ENCODE measurements at regions not wholly inside any gene's neighbourhood (a gene's known extent, or its start where the extent isn't known, plus 50 kb on each side); places are given as distances from the start of the nearest gene placed in this dataset.

DNA sequence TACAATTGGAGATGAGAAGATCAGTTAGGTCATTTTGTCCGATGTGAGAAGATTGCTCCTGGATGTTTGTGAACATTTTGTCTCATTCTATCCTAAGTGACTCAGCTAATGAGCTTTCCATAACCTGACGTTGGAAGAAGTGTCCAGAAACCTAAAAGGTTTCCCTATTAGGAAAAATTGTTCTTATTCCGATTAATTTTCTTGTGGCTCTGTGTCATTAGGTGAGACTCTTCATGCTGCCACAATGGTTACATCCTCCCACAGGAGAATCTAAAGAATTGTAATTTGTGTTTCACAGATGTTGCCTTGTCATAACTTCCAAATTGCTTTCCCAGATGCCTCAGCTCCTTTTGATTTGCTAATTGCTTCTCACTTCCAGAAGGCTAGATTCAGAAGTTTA lies 261.0 kb upstream of the APCDD1 start:
- H3K27me3 Mint-ChIP-seq = no peaks in the 10 kb centered on the region
- H3K27me3 ChIP-seq (ENCODE audit: control insufficient read depth in 1 of 2, insufficient read depth in 2 of 2, low read length in 2 of 2) = no peaks in the 10 kb centered on the region
- intact Hi-C loops (cut with DNase I, micrococcal nuclease) = no loop called here
- no peaks in the 10 kb centered on the region for H3K9me3 Mint-ChIP-seq
- POLR2A ChIA-PET = no interaction called here
- no peak overlapping the region for H3K4me3 ChIP-seq (ENCODE audit: low read length)
- no peak overlapping the region for H3K4me3 Mint-ChIP-seq
- TF ChIP-seq, protein P1, sequence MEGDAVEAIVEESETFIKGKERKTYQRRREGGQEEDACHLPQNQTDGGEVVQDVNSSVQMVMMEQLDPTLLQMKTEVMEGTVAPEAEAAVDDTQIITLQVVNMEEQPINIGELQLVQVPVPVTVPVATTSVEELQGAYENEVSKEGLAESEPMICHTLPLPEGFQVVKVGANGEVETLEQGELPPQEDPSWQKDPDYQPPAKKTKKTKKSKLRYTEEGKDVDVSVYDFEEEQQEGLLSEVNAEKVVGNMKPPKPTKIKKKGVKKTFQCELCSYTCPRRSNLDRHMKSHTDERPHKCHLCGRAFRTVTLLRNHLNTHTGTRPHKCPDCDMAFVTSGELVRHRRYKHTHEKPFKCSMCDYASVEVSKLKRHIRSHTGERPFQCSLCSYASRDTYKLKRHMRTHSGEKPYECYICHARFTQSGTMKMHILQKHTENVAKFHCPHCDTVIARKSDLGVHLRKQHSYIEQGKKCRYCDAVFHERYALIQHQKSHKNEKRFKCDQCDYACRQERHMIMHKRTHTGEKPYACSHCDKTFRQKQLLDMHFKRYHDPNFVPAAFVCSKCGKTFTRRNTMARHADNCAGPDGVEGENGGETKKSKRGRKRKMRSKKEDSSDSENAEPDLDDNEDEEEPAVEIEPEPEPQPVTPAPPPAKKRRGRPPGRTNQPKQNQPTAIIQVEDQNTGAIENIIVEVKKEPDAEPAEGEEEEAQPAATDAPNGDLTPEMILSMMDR (IDR thresholded peaks at IDR 0.05) = no peak
- DNase-seq (no peak), ATAC-seq (ENCODE audit: poor library complexity) (no peak)
- H3K36me3 Mint-ChIP-seq (ENCODE audit: low read depth) = no peaks in the 10 kb centered on the region
- no peak overlapping the region for H3K27ac Mint-ChIP-seq
- no peaks in the 10 kb centered on the region for H3K36me3 ChIP-seq (ENCODE audit: insufficient read depth, low read length)
- CTCF ChIA-PET = no interaction called here
- peaks cover 0 to 4% of the 10 kb centered on the region in 2 experiments for H3K9me3 ChIP-seq (ENCODE audit: control insufficient read depth in 1 of 2, insufficient read depth in 1 of 2, low read length in 2 of 2)
- H3K27ac ChIP-seq (ENCODE audit: low read depth in 1 of 2, low read length in 2 of 2) = no peak overlapping the region
- H3K4me1 Mint-ChIP-seq (ENCODE audit: low read depth) = no peaks in the 10 kb centered on the region
- H3K4me1 ChIP-seq (ENCODE audit: insufficient read depth, low read length) = no peaks in the 10 kb centered on the region

DNA sequence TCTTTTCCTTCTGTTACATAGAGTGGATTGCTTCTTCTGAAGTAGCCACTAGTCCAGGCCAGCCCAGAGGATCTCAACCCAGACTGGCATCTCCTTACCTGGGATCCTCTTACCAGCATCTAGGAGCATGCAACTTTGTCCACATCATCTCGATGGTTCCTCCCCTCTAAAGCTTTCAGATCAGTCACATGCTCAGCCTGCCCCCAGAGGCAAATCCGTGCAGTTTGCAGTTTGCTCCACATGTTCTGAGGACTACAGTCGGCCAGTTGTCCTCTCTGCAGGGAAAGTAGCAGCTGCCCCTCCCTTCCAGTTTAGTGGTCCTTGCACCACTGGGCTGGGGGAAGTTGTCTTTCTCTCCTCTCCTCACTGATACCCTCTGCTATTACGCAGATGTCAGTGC lies 259.8 kb upstream of the APCDD1 start:
- TF ChIP-seq, protein P1 (IDR thresholded peaks at IDR 0.05) = no peak
- no peak overlapping the region for H3K27ac ChIP-seq (ENCODE audit: low read depth in 1 of 2, low read length in 2 of 2)
- no peaks in the 10 kb centered on the region for H3K4me1 ChIP-seq (ENCODE audit: insufficient read depth, low read length)
- Mint-ChIP-seq H3K9me3 (no peaks in the 10 kb centered on the region), H3K4me3 (no peak overlapping the region), H3K27me3 (no peaks in the 10 kb centered on the region), H3K4me1 (ENCODE audit: low read depth) (no peaks in the 10 kb centered on the region), H3K36me3 (ENCODE audit: low read depth) (no peaks in the 10 kb centered on the region), H3K27ac (no peak overlapping the region)
- no peaks in the 10 kb centered on the region for H3K27me3 ChIP-seq (ENCODE audit: control insufficient read depth in 1 of 2, insufficient read depth in 2 of 2, low read length in 2 of 2)
- intact Hi-C loops (cut with DNase I, micrococcal nuclease) = no loop called here
- POLR2A ChIA-PET = no interaction called here
- no peaks in the 10 kb centered on the region for H3K36me3 ChIP-seq (ENCODE audit: insufficient read depth, low read length)
- CTCF ChIA-PET = no interaction called here
- ATAC-seq (ENCODE audit: poor library complexity) (no peak), DNase-seq (no peak)
- H3K4me3 ChIP-seq (ENCODE audit: low read length) = no peak overlapping the region
- H3K9me3 ChIP-seq (ENCODE audit: control insufficient read depth in 1 of 2, insufficient read depth in 1 of 2, low read length in 2 of 2) = peaks cover 0 to 4% of the 10 kb centered on the region in 2 experiments

GRCh38 chr18:10195529-10195928 lies 258.9 kb upstream of the APCDD1 start:
- Mint-ChIP-seq H3K27ac (no peak overlapping the region), H3K27me3 (no peaks in the 10 kb centered on the region), H3K4me1 (ENCODE audit: low read depth) (no peaks in the 10 kb centered on the region), H3K4me3 (no peak overlapping the region), H3K36me3 (ENCODE audit: low read depth) (no peaks in the 10 kb centered on the region), H3K9me3 (no peaks in the 10 kb centered on the region)
- Histone ChIP-seq H3K9me3 (ENCODE audit: control insufficient read depth in 1 of 2, insufficient read depth in 1 of 2, low read length in 2 of 2) (peaks cover 0 to 4% of the 10 kb centered on the region in 2 experiments), H3K27ac (ENCODE audit: low read depth in 1 of 2, low read length in 2 of 2) (no peak overlapping the region), H3K4me3 (ENCODE audit: low read length) (no peak overlapping the region), H3K27me3 (ENCODE audit: control insufficient read depth in 1 of 2, insufficient read depth in 2 of 2, low read length in 2 of 2) (no peaks in the 10 kb centered on the region), H3K4me1 (ENCODE audit: insufficient read depth, low read length) (no peaks in the 10 kb centered on the region), H3K36me3 (ENCODE audit: insufficient read depth, low read length) (no peaks in the 10 kb centered on the region)
- DNase-seq (no peak), ATAC-seq (ENCODE audit: poor library complexity) (no peak)
- CTCF ChIA-PET = no interaction called here
- TF ChIP-seq, protein P1 (IDR thresholded peaks at IDR 0.05) = no peak
- intact Hi-C loops (cut with DNase I, micrococcal nuclease) = no loop called here
- POLR2A ChIA-PET = no interaction called here
